ENCODE measurements at regions not wholly inside any gene's neighbourhood (a gene's known extent, or its start where the extent isn't known, plus 50 kb on each side); places are given as distances from the start of the nearest gene placed in this dataset.
"Not testable (repeated sequence)": the region's sequence is repeated elsewhere in the genome, so short reads cannot be mapped to it uniquely, and the experiment has no call there.

DNA sequence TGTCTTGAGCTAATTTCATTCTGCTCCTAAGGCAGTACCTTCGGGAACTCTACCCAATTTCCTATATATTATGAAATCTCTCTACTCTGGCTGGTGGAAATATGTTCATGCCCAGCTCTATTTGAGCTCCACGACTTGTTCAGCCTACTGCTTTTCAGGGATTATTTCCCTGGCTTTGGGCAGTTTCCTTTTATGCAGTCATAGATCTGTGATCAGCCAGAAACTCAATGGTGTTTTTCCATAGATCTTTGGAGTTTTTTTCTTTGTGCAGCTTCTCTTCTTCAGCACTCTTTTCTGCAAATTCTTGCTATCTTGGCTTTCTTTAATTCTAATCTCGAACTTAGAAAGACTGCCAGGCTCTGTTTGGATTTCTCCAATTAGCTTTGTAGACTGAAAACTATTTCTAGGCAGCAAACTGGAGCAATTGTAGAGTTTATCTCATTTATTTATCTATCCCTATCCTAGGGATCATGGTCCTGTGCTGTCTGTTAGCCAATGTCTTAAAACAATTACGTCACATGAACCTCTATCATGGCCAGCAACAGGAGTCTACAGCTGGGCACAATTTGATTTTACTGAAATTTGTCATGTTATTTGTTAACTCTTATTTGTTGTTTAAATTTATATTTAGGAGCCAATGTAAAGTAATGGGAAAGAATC lies 328.4 kb downstream of the BCKDHB start:
- TF ChIP-seq TAF1 (IDR thresholded peaks at IDR 0.05; ENCODE audit: borderline replicate concordance, low read depth, low read length) = no peak
- TF ChIP-seq POLR2A (IDR thresholded peaks at IDR 0.05; ENCODE audit: low read depth, low read length) = no peak
- no peak for TF ChIP-seq POLR2AphosphoS5 (IDR thresholded peaks at IDR 0.05; ENCODE audit: low read depth, low read length)
- FAIRE-seq (no peak), DNase-seq (ENCODE audit: insufficient read length) (no peak)

DNA sequence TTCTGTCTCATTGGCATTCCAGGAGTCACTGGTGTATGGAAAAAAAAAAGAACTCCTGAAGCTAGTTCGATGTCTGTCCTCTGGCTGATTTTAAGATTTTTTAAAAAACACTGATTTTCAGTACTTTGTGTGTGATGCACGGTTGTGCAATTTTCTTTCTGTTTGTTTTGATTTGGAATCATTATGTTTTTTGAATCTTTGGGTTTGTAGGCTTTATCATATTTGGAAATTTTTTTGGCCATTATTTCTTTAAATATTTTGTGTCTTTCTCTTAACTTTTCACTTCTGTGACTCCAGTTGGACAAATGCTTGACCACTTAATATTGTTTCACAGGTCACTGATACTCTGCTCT lies 327.2 kb downstream of the BCKDHB start:
- TF ChIP-seq TAF1 (IDR thresholded peaks at IDR 0.05; ENCODE audit: borderline replicate concordance, low read depth, low read length) (no peak), POLR2AphosphoS5 (IDR thresholded peaks at IDR 0.05; ENCODE audit: low read depth, low read length) (no peak), POLR2A (IDR thresholded peaks at IDR 0.05; ENCODE audit: low read depth, low read length) (no peak)
- FAIRE-seq (no peak), DNase-seq (ENCODE audit: insufficient read length) (no peak)

DNA sequence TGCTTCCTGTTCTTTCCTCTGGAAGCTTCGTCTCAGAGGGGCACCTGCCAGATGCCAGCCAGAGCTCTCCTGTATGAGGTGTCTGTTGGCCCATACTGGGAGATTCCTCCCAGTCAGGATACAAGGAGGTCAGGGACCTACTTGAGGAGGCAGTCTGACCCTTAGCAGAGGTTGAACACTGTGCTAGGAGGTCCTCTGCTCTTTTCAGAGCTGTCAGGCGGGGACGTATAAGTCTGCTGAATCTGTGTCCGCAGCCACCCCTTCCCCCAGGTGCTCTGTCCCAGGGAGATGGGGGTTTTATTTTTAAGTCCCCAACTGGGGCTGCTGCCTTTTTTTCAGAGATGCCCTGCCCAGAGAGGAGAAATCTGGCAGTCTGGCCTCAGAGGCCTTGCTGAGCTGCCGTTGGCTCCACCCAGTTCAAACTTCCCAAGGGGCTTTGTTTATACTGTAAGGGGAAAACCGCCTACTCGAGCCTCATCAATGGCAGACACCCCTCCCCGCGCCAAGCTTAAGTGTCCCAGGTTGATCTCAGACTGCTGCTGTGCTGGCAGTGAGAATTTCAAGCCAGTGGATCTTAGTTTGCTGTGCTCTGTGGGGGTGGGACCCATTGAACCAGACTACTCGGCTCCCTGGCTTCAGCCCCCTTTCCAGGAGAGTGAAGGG lies 326.7 kb downstream of the BCKDHB start:
- TF ChIP-seq TAF1 (IDR thresholded peaks at IDR 0.05; ENCODE audit: borderline replicate concordance, low read depth, low read length) = no peak
- TF ChIP-seq POLR2A (IDR thresholded peaks at IDR 0.05; ENCODE audit: low read depth, low read length) = no peak
- TF ChIP-seq POLR2AphosphoS5 (IDR thresholded peaks at IDR 0.05; ENCODE audit: low read depth, low read length) = no peak
- DNase-seq (ENCODE audit: insufficient read length) (no peak), FAIRE-seq (no peak)

DNA sequence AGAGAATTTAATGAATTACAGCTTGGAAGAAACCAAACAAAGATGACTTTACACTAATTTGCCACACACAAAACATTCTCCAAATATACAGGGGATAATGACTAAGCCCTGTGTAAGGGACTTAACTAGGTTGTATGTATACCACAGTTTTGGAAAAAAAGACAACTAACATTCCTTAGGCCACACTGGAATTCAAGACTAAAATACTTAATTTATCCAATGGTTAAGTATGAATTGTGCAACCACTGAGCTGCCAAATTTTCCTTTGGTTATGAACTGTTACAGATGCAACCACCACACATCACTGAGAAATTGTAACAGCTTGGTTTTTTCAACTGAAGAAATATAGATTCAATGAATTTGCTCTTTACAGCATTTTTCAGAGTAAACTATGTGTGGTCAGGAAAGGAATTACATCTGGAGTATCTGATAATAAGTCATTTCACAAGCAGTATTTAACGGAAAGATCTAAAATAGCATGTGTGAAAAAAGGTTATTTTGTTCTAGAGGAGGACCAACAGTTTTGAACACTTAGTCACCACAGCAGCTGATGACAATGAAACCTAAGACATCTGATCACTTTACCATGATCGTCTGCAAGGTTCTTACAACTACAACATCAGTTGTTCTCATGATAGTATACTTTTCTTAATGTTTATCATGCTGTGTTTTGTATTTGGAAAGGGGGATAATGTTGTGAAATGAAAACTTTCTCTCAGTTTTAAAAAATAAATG lies 318.8 kb downstream of the BCKDHB start:
- DNase-seq (ENCODE audit: insufficient read length) (no peak), FAIRE-seq (peak; percentile 9)
- TF ChIP-seq POLR2A (IDR thresholded peaks at IDR 0.05; ENCODE audit: low read depth, low read length) (no peak), TAF1 (IDR thresholded peaks at IDR 0.05; ENCODE audit: borderline replicate concordance, low read depth, low read length) (no peak), POLR2AphosphoS5 (IDR thresholded peaks at IDR 0.05; ENCODE audit: low read depth, low read length) (no peak)

DNA sequence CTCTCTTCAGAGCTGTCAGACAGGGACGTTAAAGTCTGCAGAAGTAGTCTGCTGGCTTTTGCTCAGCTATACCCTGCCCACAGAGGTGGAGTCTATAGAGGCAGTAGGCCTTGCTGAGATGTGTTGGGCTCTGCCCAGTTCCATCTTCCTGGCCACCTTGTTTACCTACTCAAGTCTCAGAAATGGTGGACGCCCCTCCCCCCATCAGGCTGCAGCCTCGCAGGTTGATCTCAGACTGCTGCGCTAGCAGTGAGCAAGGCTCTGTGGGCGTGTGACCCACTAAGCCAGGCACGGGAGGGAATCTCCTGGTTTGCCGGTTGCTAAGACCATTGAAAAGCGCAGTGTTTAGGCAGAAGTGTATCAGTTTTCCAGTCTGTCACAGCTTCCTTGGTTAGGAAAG lies 305.0 kb downstream of the BCKDHB start:
- FAIRE-seq (no peak), DNase-seq (ENCODE audit: insufficient read length) (no peak)

DNA sequence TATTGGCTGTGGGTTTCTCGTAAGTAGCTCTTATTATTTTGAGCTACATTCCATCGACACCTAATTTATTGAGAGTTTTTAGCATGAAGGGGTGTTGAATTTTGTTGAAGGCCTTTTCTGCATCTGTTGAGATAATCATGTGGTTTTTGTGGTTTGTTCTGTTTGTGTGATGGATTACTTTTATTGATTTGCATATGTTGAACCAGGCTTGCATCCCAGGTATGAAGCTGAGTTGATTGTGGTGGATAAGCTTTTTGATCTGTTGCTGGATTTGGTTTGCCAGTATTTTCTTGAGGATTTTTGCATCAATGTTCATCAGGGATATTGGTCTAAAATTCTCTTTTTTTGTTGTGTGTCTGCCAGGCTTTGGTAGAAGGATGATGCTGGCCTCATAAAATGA lies 301.5 kb downstream of the BCKDHB start:
- FAIRE-seq; DNase-seq (ENCODE audit: insufficient read length): not testable (repeated sequence)

More for the DNA sequence above, 305.0 kb downstream of the BCKDHB start:
- TF ChIP-seq TAF1 (IDR thresholded peaks at IDR 0.05; ENCODE audit: borderline replicate concordance, low read depth, low read length) (no peak), POLR2A (IDR thresholded peaks at IDR 0.05; ENCODE audit: low read depth, low read length) (no peak), POLR2AphosphoS5 (IDR thresholded peaks at IDR 0.05; ENCODE audit: low read depth, low read length) (no peak)

DNA sequence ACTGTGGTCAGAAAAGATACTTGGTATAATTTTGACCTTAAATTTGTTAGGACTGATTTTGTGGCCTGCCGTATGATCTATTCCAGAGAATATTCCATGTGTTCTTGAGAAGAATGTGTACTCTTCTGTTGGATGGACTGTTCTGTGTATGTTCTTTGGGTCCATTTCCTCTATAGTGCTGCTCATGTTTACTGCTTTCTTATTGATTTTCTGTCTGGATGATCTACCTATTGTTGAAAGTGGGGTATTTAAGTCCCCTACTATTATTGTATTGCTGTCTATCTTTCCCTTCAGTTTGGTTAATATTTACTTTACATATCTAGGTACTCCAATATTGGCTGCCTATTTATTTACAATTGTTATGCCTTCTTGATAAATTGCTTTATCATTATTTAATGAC lies 298.4 kb downstream of the BCKDHB start:
- no peak for DNase-seq (ENCODE audit: insufficient read length)
- FAIRE-seq = no peak
- no peak for TF ChIP-seq POLR2AphosphoS5 (IDR thresholded peaks at IDR 0.05; ENCODE audit: low read depth, low read length)

DNA sequence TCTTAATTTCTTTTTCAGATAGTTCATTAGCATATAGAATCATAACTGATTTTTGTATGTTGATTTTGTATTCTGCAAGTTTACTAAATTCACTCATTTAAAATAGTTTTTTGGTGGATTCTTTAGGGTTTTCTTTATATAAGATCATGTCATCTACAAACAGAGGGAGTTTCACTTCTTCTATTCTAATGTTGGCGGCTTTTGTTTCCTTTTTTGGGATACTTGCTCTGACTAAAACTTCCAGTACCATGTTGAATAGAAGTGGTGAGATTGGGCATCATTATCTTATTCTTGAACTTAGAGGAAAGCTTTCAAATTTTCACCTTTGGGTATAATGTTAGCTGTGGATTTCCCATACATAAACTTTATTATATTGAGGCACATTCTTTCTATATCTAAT lies 296.9 kb downstream of the BCKDHB start:
- FAIRE-seq (no peak), DNase-seq (ENCODE audit: insufficient read length) (no peak)
- TF ChIP-seq POLR2AphosphoS5 (IDR thresholded peaks at IDR 0.05; ENCODE audit: low read depth, low read length) (no peak), POLR2A (IDR thresholded peaks at IDR 0.05; ENCODE audit: low read depth, low read length) (no peak), TAF1 (IDR thresholded peaks at IDR 0.05; ENCODE audit: borderline replicate concordance, low read depth, low read length) (no peak)

DNA sequence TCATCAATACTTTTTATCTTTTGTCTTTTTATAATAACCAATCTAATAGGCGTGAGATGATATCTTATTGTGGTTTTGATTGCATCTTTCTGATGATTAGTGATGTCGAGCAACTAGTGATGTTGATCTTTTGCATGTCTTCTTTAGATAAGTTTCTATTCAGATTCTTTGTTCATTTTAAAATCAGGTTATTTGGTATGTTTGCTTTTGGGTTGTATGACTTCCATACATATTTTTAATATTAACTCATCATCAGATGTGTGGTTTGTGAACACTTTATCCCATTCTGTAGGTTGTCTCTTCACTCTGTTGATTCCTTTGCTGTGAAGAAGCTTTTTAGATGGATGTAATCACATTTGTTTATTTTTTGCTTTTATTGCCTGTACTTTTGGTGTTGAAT lies 295.8 kb downstream of the BCKDHB start:
- TF ChIP-seq POLR2AphosphoS5 (IDR thresholded peaks at IDR 0.05; ENCODE audit: low read depth, low read length) (no peak), TAF1 (IDR thresholded peaks at IDR 0.05; ENCODE audit: borderline replicate concordance, low read depth, low read length) (no peak), POLR2A (IDR thresholded peaks at IDR 0.05; ENCODE audit: low read depth, low read length) (no peak)
- FAIRE-seq = no peak
- DNase-seq (ENCODE audit: insufficient read length) = no peak
